GM10266 (cell line): ENCODE measurements at regions not wholly inside any gene's neighbourhood (a gene's known extent, or its start where the extent isn't known, plus 50 kb on each side); places are given as distances from the start of the nearest gene placed in this dataset.

ENCODE experiments used
- DNase-seq: peaks from one replicate; pipeline ENCODE4 v3.0.0; 2012; ENCODE audit errors: extremely low spot score
- CTCF ChIP-seq: IDR thresholded peaks from 2 replicates; pipeline ENCODE4 v1.5.1; 2012; ENCODE audit warnings: mild to moderate bottlenecking, low read depth; ENCODE audit not compliant: control insufficient read depth, insufficient read depth; ENCODE audit errors: missing control alignments

- no peak for TF ChIP-seq CTCF
- DNase-seq = no peak
Measured at GRCh38 chr12:59039005-59039404, 118.7 kb upstream of the LRIG3 start.

- DNase-seq = no peak
- no peak for TF ChIP-seq CTCF
Measured at GRCh38 chr12:59036973-59037762, 116.9 kb upstream of the LRIG3 start.

- no peak for DNase-seq
- no peak for TF ChIP-seq CTCF
Measured at GRCh38 chr12:59036347-59036746, 116.0 kb upstream of the LRIG3 start.

- DNase-seq = no peak
- no peak for TF ChIP-seq CTCF
Measured at GRCh38 chr12:59031313-59031712, 111.0 kb upstream of the LRIG3 start.

- DNase-seq = no peak
- no peak for TF ChIP-seq CTCF
Measured at GRCh38 chr12:59030415-59030814, 110.1 kb upstream of the LRIG3 start.

GRCh38 chr12:59027199-59027598, 106.9 kb upstream of the LRIG3 start:
- DNase-seq = no peak
- TF ChIP-seq CTCF = no peak

- no peak for DNase-seq
- no peak for TF ChIP-seq CTCF
Measured at GRCh38 chr12:59023861-59024424, 103.6 kb upstream of the LRIG3 start.
